ENCODE measurements at regions not wholly inside any gene's neighbourhood (a gene's known extent, or its start where the extent isn't known, plus 50 kb on each side); places are given as distances from the start of the nearest gene placed in this dataset.

- whole genome bisulfite sequencing (ENCODE audit: insufficient coverage): 83% methylated on average over 1 of the region's 4 CpGs
- ChIA-PET POLR2A (no interaction called here), CTCF (no interaction called here)
- H4K20me1 ChIP-seq (ENCODE audit: control insufficient read depth, insufficient read depth, low read length, poor library complexity, severe bottlenecking): no peaks in the 10 kb centered on the region
- no peak overlapping the region for H3K27ac ChIP-seq (ENCODE audit: low read length in 2 of 2)
- H3K4me1 ChIP-seq (ENCODE audit: control insufficient read depth in 2 of 2, insufficient read depth in 2 of 2, low read length in 2 of 2): no peaks in the 10 kb centered on the region
- Mint-ChIP-seq H3K9me3 (ENCODE audit: insufficient read depth) (no peaks in the 10 kb centered on the region), H3K4me1 (no peaks in the 10 kb centered on the region), H3K27ac (no peak overlapping the region), H3K4me3 (no peak overlapping the region), H3K27me3 (no peaks in the 10 kb centered on the region)
- intact Hi-C loops (cut with micrococcal nuclease): no loop called here
- H3K36me3 ChIP-seq (replicated peaks in 1 of 2; ENCODE audit: control extremely low read depth in 1 of 2, control insufficient read depth in 1 of 2, extremely low read depth in 1 of 2, insufficient read depth in 2 of 2, low read length in 1 of 2): no peaks in the 10 kb centered on the region
- H3K79me2 ChIP-seq (ENCODE audit: control insufficient read depth, insufficient read depth, low read length): no peaks in the 10 kb centered on the region
- no peak overlapping the region for H2AFZ ChIP-seq (ENCODE audit: insufficient read depth, low read depth, low read length, poor library complexity, severe bottlenecking)
- H3K9ac ChIP-seq (ENCODE audit: low read length): no peak overlapping the region
- H3K27me3 ChIP-seq (replicated peaks in 1 of 4; ENCODE audit: control extremely low read depth in 1 of 4, control insufficient read depth in 3 of 4, insufficient read depth in 4 of 4, low read length in 3 of 4): no peaks in the 10 kb centered on the region
- no peaks in the 10 kb centered on the region for H3K9me3 ChIP-seq (ENCODE audit: control extremely low read depth in 1 of 3, control insufficient read depth in 2 of 3, insufficient read depth in 1 of 3, low read length in 2 of 3)
- TF ChIP-seq EZH2 (IDR thresholded peaks at IDR 0.05; ENCODE audit: borderline replicate concordance, insufficient read depth, low read depth, low read length, poor library complexity, severe bottlenecking): no peak
- TF ChIP-seq CTCF (IDR thresholded peaks at IDR 0.05): no peak
- DNase-seq (no peak), ATAC-seq (ENCODE audit: low read depth) (no peak)
- H3K4me3 ChIP-seq (ENCODE audit: control extremely low read depth in 1 of 5, extremely low read depth in 1 of 5, insufficient read depth in 1 of 5, low read depth in 2 of 5, low read length in 4 of 5): no peak overlapping the region
- H3K4me2 ChIP-seq (replicated peaks; ENCODE audit: low read depth, low read length, poor library complexity, severe bottlenecking): no peak overlapping the region
Measured at GRCh38 chr9:13367784-13368183, 88.3 kb upstream of the MPDZ start.

- intact Hi-C loops (cut with micrococcal nuclease): no loop called here
- no peaks in the 10 kb centered on the region for H3K27me3 Mint-ChIP-seq
- no peaks in the 10 kb centered on the region for H3K9me3 Mint-ChIP-seq (ENCODE audit: insufficient read depth)
- no peak overlapping the region for H3K4me2 ChIP-seq (replicated peaks; ENCODE audit: low read depth, low read length, poor library complexity, severe bottlenecking)
- H3K27ac ChIP-seq (ENCODE audit: low read length in 2 of 2): no peak overlapping the region
- H3K9ac ChIP-seq (ENCODE audit: low read length): no peak overlapping the region
- H3K4me3 ChIP-seq (ENCODE audit: control extremely low read depth in 1 of 5, extremely low read depth in 1 of 5, insufficient read depth in 1 of 5, low read depth in 2 of 5, low read length in 4 of 5): no peak overlapping the region
- WGBS (ENCODE audit: insufficient coverage): 100% methylated on average over 1 of the region's 7 CpGs
- CTCF ChIA-PET: no interaction called here
- H3K9me3 ChIP-seq (ENCODE audit: control extremely low read depth in 1 of 3, control insufficient read depth in 2 of 3, insufficient read depth in 1 of 3, low read length in 2 of 3): peaks cover 0 to 1% (median 0%) of the 10 kb centered on the region in 3 donors
- H3K4me3 Mint-ChIP-seq: no peak overlapping the region
- H3K27me3 ChIP-seq (replicated peaks in 1 of 4; ENCODE audit: control extremely low read depth in 1 of 4, control insufficient read depth in 3 of 4, insufficient read depth in 4 of 4, low read length in 3 of 4): no peaks in the 10 kb centered on the region
- H3K27ac Mint-ChIP-seq: no peak overlapping the region
- H4K20me1 ChIP-seq (ENCODE audit: control insufficient read depth, insufficient read depth, low read length, poor library complexity, severe bottlenecking): no peaks in the 10 kb centered on the region
- no peaks in the 10 kb centered on the region for H3K4me1 Mint-ChIP-seq
- TF ChIP-seq EZH2 (IDR thresholded peaks at IDR 0.05; ENCODE audit: borderline replicate concordance, insufficient read depth, low read depth, low read length, poor library complexity, severe bottlenecking) (no peak), CTCF (IDR thresholded peaks at IDR 0.05) (no peak)
- H3K36me3 ChIP-seq (replicated peaks in 1 of 2; ENCODE audit: control extremely low read depth in 1 of 2, control insufficient read depth in 1 of 2, extremely low read depth in 1 of 2, insufficient read depth in 2 of 2, low read length in 1 of 2): no peaks in the 10 kb centered on the region
- DNase-seq (no peak), ATAC-seq (ENCODE audit: low read depth) (no peak)
- no peaks in the 10 kb centered on the region for H3K4me1 ChIP-seq (ENCODE audit: control insufficient read depth in 2 of 2, insufficient read depth in 2 of 2, low read length in 2 of 2)
- no peaks in the 10 kb centered on the region for H3K79me2 ChIP-seq (ENCODE audit: control insufficient read depth, insufficient read depth, low read length)
- no peak overlapping the region for H2AFZ ChIP-seq (ENCODE audit: insufficient read depth, low read depth, low read length, poor library complexity, severe bottlenecking)
- POLR2A ChIA-PET: no interaction called here
Measured at GRCh38 chr9:13364271-13365000, 84.9 kb upstream of the MPDZ start.

Data from B cell (primary cell).